ENCODE measurements at regions not wholly inside any gene's neighbourhood (a gene's known extent, or its start where the extent isn't known, plus 50 kb on each side); places are given as distances from the start of the nearest gene placed in this dataset.
"Not testable (repeated sequence)": the region's sequence is repeated elsewhere in the genome, so short reads cannot be mapped to it uniquely, and the experiment has no call there.

- DNase-seq: no peak
Observed at GRCh38 chr12:83313322-83313721, 626.6 kb downstream of the TMTC2 start.

- DNase-seq: no peak
Observed at GRCh38 chr12:83276904-83277303, 590.2 kb downstream of the TMTC2 start.

GRCh38 chr12:83271201-83271600 lies 584.5 kb downstream of the TMTC2 start:
- DNase-seq: no peak

- DNase-seq: no peak
Observed at GRCh38 chr12:83265808-83266207, 579.1 kb downstream of the TMTC2 start.

- no peak for DNase-seq
Observed at GRCh38 chr12:83261998-83262397, 575.3 kb downstream of the TMTC2 start.

GRCh38 chr12:83260126-83260525 lies 573.4 kb downstream of the TMTC2 start:
- DNase-seq: not testable (repeated sequence)

GRCh38 chr12:83257726-83258125 lies 571.0 kb downstream of the TMTC2 start:
- DNase-seq: no peak

- no peak for DNase-seq
Observed at GRCh38 chr12:83256562-83256961, 569.9 kb downstream of the TMTC2 start.

GRCh38 chr12:83250866-83251265 lies 564.2 kb downstream of the TMTC2 start:
- no peak for DNase-seq

- DNase-seq: no peak
Observed at GRCh38 chr12:83245156-83245555, 558.5 kb downstream of the TMTC2 start.

- no peak for DNase-seq
Observed at GRCh38 chr12:83244001-83244400, 557.3 kb downstream of the TMTC2 start.

GRCh38 chr12:83233987-83234386 lies 547.3 kb downstream of the TMTC2 start:
- DNase-seq: not testable (repeated sequence)

GRCh38 chr12:83226960-83227359 lies 540.3 kb downstream of the TMTC2 start:
- not testable (repeated sequence) for DNase-seq

- DNase-seq: no peak
Observed at GRCh38 chr12:83225806-83226205, 539.1 kb downstream of the TMTC2 start.

GRCh38 chr12:83224012-83224411 lies 537.3 kb downstream of the TMTC2 start:
- DNase-seq: no peak

- no peak for DNase-seq
Observed at GRCh38 chr12:83220774-83221173, 534.1 kb downstream of the TMTC2 start.

GRCh38 chr12:83216230-83216629 lies 529.5 kb downstream of the TMTC2 start:
- no peak for DNase-seq

GRCh38 chr12:83214185-83214584 lies 527.5 kb downstream of the TMTC2 start:
- no peak for DNase-seq

- DNase-seq: no peak
Observed at GRCh38 chr12:83210933-83211332, 524.2 kb downstream of the TMTC2 start.

GRCh38 chr12:83199069-83199468 lies 512.4 kb downstream of the TMTC2 start:
- DNase-seq: no peak

- no peak for DNase-seq
Observed at GRCh38 chr12:83198291-83199015, 511.7 kb downstream of the TMTC2 start.

GRCh38 chr12:83197483-83197914 lies 510.8 kb downstream of the TMTC2 start:
- no peak for DNase-seq

GRCh38 chr12:83196694-83197350 lies 510.1 kb downstream of the TMTC2 start:
- no peak for DNase-seq

- DNase-seq: no peak
Observed at GRCh38 chr12:83190631-83191390, 504.1 kb downstream of the TMTC2 start.

Data from hematopoietic multipotent progenitor cell treated with erythropoietin and hydrocortisone succinate and interleukin-3 and kit ligand, for 8 days (in vitro differentiated cells).